ENCODE measurements at regions not wholly inside any gene's neighbourhood (a gene's known extent, or its start where the extent isn't known, plus 50 kb on each side); places are given as distances from the start of the nearest gene placed in this dataset.

GRCh38 chr9:28620011-28620410 is 1046.7 kb upstream of the C9orf72 start:
- ChIA-PET RAD21 (ENCODE audit: unreplicated experiment) (no interaction called here), SMC1A (ENCODE audit: uncharacterized antibody, unreplicated experiment) (no interaction called here), CTCF (no interaction called here), POLR2A (no interaction called here)
- no peaks in the 10 kb centered on the region for H3K27me3 ChIP-seq (replicated peaks in 1 of 2; ENCODE audit: control insufficient read depth in 2 of 2, insufficient read depth in 2 of 2, low read length in 1 of 2)
- no peak for FAIRE-seq
- no peak overlapping the region for H3K9ac ChIP-seq (ENCODE audit: control insufficient read depth, insufficient read depth, low read length)
- H3K27ac ChIP-seq (ENCODE audit: control insufficient read depth, insufficient read depth), result no peak overlapping the region
- no peak for DNase-seq (ENCODE audit: low read depth, low spot score)
- ATAC-seq, result no peak
- 0% methylated on average over 1 of the region's 1 CpG for WGBS (ENCODE audit: insufficient coverage, insufficient replicate concordance, low lambda C conversion rate, missing lambda C conversion rate)
- no peaks in the 10 kb centered on the region for H3K4me1 ChIP-seq (ENCODE audit: control insufficient read depth, insufficient read depth, low read length)
- H3K4me2 ChIP-seq (ENCODE audit: control insufficient read depth, insufficient read depth), result no peak overlapping the region
- H3K36me3 ChIP-seq (ENCODE audit: control insufficient read depth in 2 of 2, insufficient read depth in 2 of 2, low read length in 1 of 2), result no peaks in the 10 kb centered on the region
- BruUV-seq (replicated peaks), result no TSS peak
- no peak overlapping the region for H2AFZ ChIP-seq (ENCODE audit: control insufficient read depth, low read depth, low read length)
- H4K20me1 ChIP-seq (ENCODE audit: control insufficient read depth, insufficient read depth), result no peaks in the 10 kb centered on the region
- H3K9me3 ChIP-seq (replicated peaks; ENCODE audit: control insufficient read depth, insufficient read depth, low read length), result no peaks in the 10 kb centered on the region
- intact Hi-C loops (cut with micrococcal nuclease; ENCODE audit: unreplicated experiment) (no loop called here), in situ Hi-C loops (cut with MboI) (no loop called here)
- H3K4me3 ChIP-seq, result no peak overlapping the region
- no peaks in the 10 kb centered on the region for H3K79me2 ChIP-seq (ENCODE audit: control insufficient read depth, insufficient read depth, low read length)
- TF ChIP-seq IKZF2 (IDR thresholded peaks at IDR 0.05) (no peak), NFIC (IDR thresholded peaks at IDR 0.05; ENCODE audit: low read depth, low read length) (no peak), USF1 (IDR thresholded peaks at IDR 0.05; ENCODE audit: borderline replicate concordance, extremely low read length, insufficient read depth, low read depth, low read length) (no peak), ZZZ3 (IDR thresholded peaks at IDR 0.05; ENCODE audit: control insufficient read depth, insufficient read length, low read depth) (no peak), PBX3 (IDR thresholded peaks at IDR 0.05; ENCODE audit: insufficient replicate concordance, low read depth, low read length) (no peak), GABPA (IDR thresholded peaks at IDR 0.05; ENCODE audit: low read depth) (no peak), SMARCA5 (IDR thresholded peaks at IDR 0.05) (no peak), ZNF687 (IDR thresholded peaks at IDR 0.05) (no peak), ZNF274 (IDR thresholded peaks at IDR 0.05; ENCODE audit: insufficient read depth, insufficient read length) (no peak), HDAC2 (IDR thresholded peaks at IDR 0.05) (no peak), BCL3 (IDR thresholded peaks at IDR 0.05; ENCODE audit: borderline replicate concordance, insufficient read depth, low read depth, low read length, poor library complexity, severe bottlenecking) (no peak), RFX5 (IDR thresholded peaks at IDR 0.05; ENCODE audit: low read depth, low read length) (no peak), ZBTB40 (IDR thresholded peaks at IDR 0.05; ENCODE audit: borderline replicate concordance) (no peak), HDGF (IDR thresholded peaks at IDR 0.05) (no peak)
